ENCODE measurements at regions not wholly inside any gene's neighbourhood (a gene's known extent, or its start where the extent isn't known, plus 50 kb on each side); places are given as distances from the start of the nearest gene placed in this dataset.

DNA sequence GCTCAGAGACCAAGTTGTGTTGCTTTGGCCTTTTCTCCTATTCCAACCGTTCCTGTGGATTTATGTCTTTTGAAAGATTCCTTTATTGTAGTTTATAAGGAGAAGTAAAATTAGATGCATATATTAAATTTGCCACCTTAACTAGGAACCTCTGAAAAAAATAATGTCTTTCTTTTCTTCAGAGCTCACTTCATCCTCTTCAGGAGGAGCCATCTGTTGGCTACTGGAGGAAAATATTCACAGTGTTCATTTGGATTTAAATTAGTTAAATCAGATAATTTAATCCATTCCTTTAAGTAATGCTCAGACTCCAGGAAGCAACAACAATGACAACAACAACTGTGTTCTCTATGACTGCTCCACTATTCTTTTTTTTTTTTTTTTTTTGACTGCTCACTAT lies 164.0 kb downstream of the FASLG start:
- no peak overlapping the region for H3K4me3 Mint-ChIP-seq
- no peak overlapping the region for H3K27ac Mint-ChIP-seq
- no peaks in the 10 kb centered on the region for H3K27me3 Mint-ChIP-seq (ENCODE audit: low read depth)
- DNase-seq (ENCODE audit: low spot score in 2 of 2, unreplicated experiment in 2 of 2), result no peak
- H3K36me3 Mint-ChIP-seq, result no peaks in the 10 kb centered on the region
- TF ChIP-seq, protein P1, sequence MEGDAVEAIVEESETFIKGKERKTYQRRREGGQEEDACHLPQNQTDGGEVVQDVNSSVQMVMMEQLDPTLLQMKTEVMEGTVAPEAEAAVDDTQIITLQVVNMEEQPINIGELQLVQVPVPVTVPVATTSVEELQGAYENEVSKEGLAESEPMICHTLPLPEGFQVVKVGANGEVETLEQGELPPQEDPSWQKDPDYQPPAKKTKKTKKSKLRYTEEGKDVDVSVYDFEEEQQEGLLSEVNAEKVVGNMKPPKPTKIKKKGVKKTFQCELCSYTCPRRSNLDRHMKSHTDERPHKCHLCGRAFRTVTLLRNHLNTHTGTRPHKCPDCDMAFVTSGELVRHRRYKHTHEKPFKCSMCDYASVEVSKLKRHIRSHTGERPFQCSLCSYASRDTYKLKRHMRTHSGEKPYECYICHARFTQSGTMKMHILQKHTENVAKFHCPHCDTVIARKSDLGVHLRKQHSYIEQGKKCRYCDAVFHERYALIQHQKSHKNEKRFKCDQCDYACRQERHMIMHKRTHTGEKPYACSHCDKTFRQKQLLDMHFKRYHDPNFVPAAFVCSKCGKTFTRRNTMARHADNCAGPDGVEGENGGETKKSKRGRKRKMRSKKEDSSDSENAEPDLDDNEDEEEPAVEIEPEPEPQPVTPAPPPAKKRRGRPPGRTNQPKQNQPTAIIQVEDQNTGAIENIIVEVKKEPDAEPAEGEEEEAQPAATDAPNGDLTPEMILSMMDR (IDR thresholded peaks at IDR 0.05; ENCODE audit: unreplicated experiment), result no peak
- H3K4me1 Mint-ChIP-seq, result peaks cover 11% of the 10 kb centered on the region
- no peaks in the 10 kb centered on the region for H3K9me3 Mint-ChIP-seq

DNA sequence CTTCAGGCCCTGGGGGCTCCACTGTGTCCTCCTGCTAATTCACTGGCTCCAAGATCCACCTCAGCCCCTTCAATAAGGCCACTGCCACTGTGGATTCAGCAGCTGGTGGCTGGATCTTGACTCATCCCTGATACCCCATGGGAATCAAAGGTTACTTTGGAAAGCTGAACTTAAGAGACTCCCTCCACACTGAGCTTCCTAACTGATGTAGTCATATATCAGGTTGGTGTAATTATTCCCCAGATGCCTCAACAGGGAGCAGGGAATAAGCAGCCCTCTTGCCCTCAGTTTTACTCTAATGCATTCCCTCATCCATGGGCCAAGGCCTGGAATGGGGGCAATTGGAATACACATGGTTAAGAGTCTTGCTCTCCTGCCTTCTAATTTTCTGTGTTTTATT lies 164.6 kb downstream of the FASLG start:
- H3K27ac Mint-ChIP-seq, result no peak overlapping the region
- no peak overlapping the region for H3K4me3 Mint-ChIP-seq
- DNase-seq (ENCODE audit: low spot score in 2 of 2, unreplicated experiment in 2 of 2), result no peak

DNA sequence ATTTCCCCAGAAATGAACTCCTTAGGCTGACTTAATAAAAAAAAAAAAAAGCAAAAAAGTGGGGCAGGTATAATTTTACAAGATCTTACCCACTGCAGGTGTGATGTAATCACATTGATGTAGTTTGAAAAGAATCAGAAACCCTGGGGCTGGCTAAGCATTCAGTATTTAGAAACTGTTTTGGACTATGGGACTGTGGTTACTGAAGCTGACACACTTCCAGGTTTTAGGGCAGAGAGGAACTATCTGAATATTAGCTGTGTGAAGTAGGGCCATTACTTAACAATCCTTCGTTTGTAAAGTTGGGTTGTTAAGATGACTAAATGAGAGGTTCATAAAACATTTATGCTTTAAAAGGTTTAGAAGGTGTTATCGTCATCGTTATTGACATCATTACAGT lies 165.3 kb downstream of the FASLG start:
- Mint-ChIP-seq H3K9me3 (no peaks in the 10 kb centered on the region), H3K4me1 (peaks cover 11% of the 10 kb centered on the region), H3K27ac (no peak overlapping the region), H3K4me3 (no peak overlapping the region), H3K36me3 (no peaks in the 10 kb centered on the region), H3K27me3 (ENCODE audit: low read depth) (no peaks in the 10 kb centered on the region)
- TF ChIP-seq, protein P1 (IDR thresholded peaks at IDR 0.05; ENCODE audit: unreplicated experiment), result no peak
- no peak for DNase-seq (ENCODE audit: low spot score in 2 of 2, unreplicated experiment in 2 of 2)

More for the DNA sequence above, 164.6 kb downstream of the FASLG start:
- H3K27me3 Mint-ChIP-seq (ENCODE audit: low read depth), result no peaks in the 10 kb centered on the region
- H3K4me1 Mint-ChIP-seq, result peaks cover 11% of the 10 kb centered on the region
- no peaks in the 10 kb centered on the region for H3K9me3 Mint-ChIP-seq
- no peaks in the 10 kb centered on the region for H3K36me3 Mint-ChIP-seq
- TF ChIP-seq, protein P1 (IDR thresholded peaks at IDR 0.05; ENCODE audit: unreplicated experiment), result no peak

DNA sequence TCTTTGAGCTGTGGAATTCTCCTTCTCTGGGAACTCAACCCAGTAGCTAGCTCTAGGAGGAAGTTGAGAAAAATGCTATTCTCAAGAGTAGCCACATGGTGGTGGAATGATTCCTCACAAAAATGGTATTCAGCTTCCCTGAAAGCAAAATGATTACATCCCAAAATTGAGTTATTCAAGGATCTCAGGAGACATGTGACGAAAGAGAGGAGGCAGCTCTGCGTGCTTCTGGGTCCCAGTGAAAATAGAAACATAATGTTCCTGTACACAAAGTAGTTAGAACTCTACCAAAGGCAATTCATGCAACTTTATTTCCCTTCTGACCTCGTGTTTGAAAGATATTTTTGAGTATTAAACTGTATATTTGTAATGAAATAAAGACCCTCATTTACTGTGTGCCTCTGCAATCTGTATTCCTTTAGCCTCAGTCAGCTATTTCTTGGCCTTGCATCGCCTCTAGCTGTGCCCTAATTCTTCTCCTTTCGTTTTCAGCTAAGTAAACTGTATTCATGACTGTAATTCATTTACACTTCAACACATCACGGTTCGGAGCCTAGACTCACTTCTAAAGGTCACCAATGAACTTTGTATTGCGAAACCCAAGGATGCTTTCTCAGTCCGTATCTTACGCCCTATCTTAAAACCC lies 167.3 kb downstream of the FASLG start:
- H3K9me3 Mint-ChIP-seq, result peaks cover 6% of the 10 kb centered on the region
- H3K4me3 Mint-ChIP-seq, result no peak overlapping the region
- peaks cover 5% of the 10 kb centered on the region for H3K4me1 Mint-ChIP-seq
- no peaks in the 10 kb centered on the region for H3K36me3 Mint-ChIP-seq
- TF ChIP-seq, protein P1 (IDR thresholded peaks at IDR 0.05; ENCODE audit: unreplicated experiment), result peak; percentile 69
- H3K27me3 Mint-ChIP-seq (ENCODE audit: low read depth), result no peaks in the 10 kb centered on the region
- DNase-seq (ENCODE audit: low spot score in 2 of 2, unreplicated experiment in 2 of 2), result no peak
- H3K27ac Mint-ChIP-seq, result no peak overlapping the region

DNA sequence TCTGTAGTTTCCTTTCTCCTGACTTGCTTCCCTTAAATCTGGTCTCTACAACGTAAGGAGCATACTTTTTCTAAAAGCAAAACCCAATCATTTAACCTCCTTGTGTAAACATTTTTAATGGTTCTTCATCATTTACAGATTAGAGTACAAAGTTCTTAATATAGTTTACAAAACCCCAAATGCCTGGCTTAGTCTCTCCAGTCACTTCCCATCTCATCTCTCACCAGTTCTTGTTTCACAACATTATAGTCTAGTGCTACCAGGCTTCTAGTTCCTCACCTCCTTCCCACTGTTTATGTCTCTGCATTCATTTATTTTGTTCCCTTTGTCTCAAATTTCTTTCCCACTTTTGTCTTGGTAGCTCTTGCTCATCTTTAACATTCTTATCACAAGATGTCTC lies 168.4 kb downstream of the FASLG start:
- peaks cover 6% of the 10 kb centered on the region for H3K9me3 Mint-ChIP-seq
- no peak overlapping the region for H3K4me3 Mint-ChIP-seq
- H3K4me1 Mint-ChIP-seq, result peaks cover 4% of the 10 kb centered on the region
- no peak overlapping the region for H3K27ac Mint-ChIP-seq
- TF ChIP-seq, protein P1 (IDR thresholded peaks at IDR 0.05; ENCODE audit: unreplicated experiment), result no peak
- H3K27me3 Mint-ChIP-seq (ENCODE audit: low read depth), result no peaks in the 10 kb centered on the region
- H3K36me3 Mint-ChIP-seq, result no peaks in the 10 kb centered on the region
- DNase-seq (ENCODE audit: low spot score in 2 of 2, unreplicated experiment in 2 of 2), result no peak

DNA sequence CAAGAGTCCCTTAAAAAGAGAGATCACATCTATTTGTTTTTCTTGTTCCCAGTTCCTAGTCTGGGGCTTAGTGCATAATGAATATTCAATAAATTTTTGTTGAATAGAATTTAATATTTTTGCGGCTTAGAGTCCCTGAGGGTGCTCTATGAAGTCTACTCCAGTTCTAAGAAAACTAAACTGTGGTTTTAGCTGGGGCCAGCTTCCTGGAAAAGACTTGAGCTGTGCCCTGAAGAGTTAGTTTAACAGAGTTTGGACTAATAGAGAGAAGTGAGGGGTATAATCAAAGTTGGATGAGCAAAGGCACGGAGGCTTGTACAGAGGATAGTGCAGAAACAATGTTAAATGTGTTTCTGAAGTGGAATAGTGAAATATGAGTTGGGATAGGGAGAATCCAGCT lies 168.9 kb downstream of the FASLG start:
- Mint-ChIP-seq H3K9me3 (peaks cover 6% of the 10 kb centered on the region), H3K36me3 (no peaks in the 10 kb centered on the region), H3K27ac (no peak overlapping the region), H3K27me3 (ENCODE audit: low read depth) (no peaks in the 10 kb centered on the region), H3K4me1 (peaks cover 4% of the 10 kb centered on the region), H3K4me3 (no peak overlapping the region)
- TF ChIP-seq, protein P1 (IDR thresholded peaks at IDR 0.05; ENCODE audit: unreplicated experiment), result no peak
- no peak for DNase-seq (ENCODE audit: low spot score in 2 of 2, unreplicated experiment in 2 of 2)

Measured in mesothelial cell of epicardium (in vitro differentiated cells).